HFF-Myc (cell line): ENCODE measurements at regions not wholly inside any gene's neighbourhood (a gene's known extent, or its start where the extent isn't known, plus 50 kb on each side); places are given as distances from the start of the nearest gene placed in this dataset.

ENCODE experiments used
- DNase-seq: peaks from one replicate; pipeline ENCODE4 v3.0.0-alpha.2; 2011; ENCODE audit warnings: low read depth; ENCODE audit errors: extremely low read depth
- H3K4me3 ChIP-seq: replicated peaks from 2 replicates; pipeline ENCODE4 v1.5.1; 2011; ENCODE audit warnings: low read depth, mild to moderate bottlenecking, control low read depth, low read length
- TF ChIP-seq, protein P1 (sequence below): IDR thresholded peaks from 2 replicates; pipeline ENCODE4 v1.5.1; 2012; ENCODE audit warnings: mild to moderate bottlenecking, low read depth, low read length, control low read depth; ENCODE audit errors: missing control alignments

DNA sequence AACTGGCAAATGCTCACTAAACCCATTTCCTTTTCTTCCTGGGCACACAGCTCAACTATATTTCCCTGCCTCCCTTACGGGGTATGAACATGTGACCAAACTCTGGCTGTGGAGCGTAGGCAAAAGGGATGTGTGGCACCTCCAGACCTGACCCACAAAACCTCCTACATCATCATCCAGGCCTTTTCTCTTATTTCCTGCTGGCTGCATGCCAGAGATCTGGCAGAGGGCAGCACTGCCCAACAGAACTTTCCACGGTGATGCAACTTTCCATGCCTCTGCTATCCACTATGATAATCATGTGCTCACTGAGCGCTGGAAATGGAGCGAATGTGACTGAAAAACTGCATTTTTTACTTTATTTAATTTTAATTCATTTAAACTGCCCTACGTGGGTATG is 99.6 kb upstream of the CACNA1E start:
- DNase-seq, result no peak
- TF ChIP-seq, protein P1, sequence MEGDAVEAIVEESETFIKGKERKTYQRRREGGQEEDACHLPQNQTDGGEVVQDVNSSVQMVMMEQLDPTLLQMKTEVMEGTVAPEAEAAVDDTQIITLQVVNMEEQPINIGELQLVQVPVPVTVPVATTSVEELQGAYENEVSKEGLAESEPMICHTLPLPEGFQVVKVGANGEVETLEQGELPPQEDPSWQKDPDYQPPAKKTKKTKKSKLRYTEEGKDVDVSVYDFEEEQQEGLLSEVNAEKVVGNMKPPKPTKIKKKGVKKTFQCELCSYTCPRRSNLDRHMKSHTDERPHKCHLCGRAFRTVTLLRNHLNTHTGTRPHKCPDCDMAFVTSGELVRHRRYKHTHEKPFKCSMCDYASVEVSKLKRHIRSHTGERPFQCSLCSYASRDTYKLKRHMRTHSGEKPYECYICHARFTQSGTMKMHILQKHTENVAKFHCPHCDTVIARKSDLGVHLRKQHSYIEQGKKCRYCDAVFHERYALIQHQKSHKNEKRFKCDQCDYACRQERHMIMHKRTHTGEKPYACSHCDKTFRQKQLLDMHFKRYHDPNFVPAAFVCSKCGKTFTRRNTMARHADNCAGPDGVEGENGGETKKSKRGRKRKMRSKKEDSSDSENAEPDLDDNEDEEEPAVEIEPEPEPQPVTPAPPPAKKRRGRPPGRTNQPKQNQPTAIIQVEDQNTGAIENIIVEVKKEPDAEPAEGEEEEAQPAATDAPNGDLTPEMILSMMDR, result no peak
- no peak overlapping the region for H3K4me3 ChIP-seq

DNA sequence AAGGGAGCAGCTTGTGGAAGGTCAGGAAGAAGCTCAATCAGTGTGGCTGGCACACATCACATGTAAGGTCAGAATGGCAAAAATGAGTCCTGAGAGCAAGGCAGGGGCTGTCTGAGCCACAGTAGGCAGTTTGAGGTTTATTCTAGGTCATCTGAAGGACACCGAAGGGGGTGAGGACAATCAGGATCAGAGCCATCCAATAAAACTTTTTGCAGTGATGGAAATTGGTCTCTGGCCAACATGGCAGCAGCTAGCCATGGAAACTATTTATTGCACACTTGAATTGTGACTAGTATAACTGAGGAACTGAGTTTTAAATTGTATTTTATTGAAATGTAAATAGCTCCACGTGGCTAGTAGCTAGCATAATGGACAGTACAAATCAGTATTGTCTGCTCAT is 97.0 kb upstream of the CACNA1E start:
- TF ChIP-seq, protein P1, result no peak
- H3K4me3 ChIP-seq, result no peak overlapping the region
- no peak for DNase-seq

DNA sequence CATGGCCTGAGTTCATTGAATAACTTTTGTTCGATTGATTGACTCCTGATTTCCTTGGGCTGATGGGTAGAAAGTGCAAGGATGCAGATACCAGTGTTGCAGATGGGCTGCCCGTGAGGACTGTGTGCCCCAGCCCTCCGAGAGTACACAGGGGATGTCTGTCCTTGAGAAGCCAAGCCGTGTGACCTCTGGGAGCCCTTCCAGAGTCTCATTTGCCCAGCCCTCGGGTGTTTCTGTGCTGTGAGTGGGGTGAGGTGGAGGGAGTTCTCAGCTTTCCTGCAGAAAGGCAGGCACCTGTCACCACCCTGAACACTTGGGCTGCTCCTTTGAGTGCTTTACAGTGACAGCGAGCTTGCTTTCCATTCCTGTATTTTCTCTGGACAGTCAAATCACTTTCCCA is 96.4 kb upstream of the CACNA1E start:
- no peak overlapping the region for H3K4me3 ChIP-seq
- no peak for DNase-seq
- TF ChIP-seq, protein P1, result no peak

DNA sequence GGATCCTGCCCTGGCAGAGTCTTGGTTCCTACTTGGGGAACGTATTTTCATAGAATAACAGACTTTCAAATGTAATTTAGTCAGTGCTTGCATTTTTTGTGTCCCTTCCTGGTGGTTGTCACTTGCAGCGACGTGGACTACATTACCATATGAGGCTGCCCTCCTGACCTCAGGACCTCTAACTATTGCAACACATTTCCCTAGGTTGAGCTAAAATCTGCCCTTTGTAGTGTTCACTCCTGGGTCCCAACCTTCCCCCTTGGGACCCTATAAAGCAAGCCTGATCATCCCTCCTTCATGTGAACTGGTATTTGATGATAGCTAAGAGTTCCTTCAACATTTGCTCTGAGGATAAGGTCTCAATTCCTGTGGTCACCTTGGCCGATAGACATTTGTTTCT is 95.6 kb upstream of the CACNA1E start:
- H3K4me3 ChIP-seq, result no peak overlapping the region
- TF ChIP-seq, protein P1, result no peak
- DNase-seq, result no peak

DNA sequence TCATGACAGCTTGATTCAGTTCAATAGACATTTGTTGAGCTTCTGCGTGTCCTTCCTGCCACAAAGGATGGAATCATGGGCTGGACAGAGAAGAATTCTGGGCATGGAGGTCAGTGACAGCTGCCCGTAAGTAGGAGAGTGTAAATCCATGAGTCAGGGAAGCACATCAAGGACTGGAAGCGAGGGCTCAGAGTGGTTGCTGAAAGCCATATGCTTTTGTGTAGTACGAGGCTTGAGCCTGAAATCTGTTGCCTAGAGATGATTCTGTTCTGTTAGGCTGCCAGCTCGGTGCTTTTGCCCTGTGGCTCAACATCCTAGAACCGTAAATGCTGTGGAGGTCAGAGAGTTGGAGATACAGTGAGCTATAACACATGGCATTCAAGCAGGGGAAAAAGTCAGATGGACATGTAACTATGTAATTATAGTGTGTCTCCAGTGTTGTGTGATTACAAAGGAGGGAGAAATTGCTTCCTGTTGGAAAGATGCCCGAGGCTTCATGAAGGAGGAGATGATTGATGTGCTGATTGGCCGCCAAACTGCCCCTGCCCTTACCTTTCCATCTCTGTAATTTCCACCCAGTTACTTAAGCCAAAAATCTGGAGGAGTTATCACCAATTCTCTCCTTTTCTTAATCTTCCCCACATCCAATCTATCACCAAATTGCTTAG is 92.8 kb upstream of the CACNA1E start:
- TF ChIP-seq, protein P1, result no peak
- no peak for DNase-seq
- no peak overlapping the region for H3K4me3 ChIP-seq

DNA sequence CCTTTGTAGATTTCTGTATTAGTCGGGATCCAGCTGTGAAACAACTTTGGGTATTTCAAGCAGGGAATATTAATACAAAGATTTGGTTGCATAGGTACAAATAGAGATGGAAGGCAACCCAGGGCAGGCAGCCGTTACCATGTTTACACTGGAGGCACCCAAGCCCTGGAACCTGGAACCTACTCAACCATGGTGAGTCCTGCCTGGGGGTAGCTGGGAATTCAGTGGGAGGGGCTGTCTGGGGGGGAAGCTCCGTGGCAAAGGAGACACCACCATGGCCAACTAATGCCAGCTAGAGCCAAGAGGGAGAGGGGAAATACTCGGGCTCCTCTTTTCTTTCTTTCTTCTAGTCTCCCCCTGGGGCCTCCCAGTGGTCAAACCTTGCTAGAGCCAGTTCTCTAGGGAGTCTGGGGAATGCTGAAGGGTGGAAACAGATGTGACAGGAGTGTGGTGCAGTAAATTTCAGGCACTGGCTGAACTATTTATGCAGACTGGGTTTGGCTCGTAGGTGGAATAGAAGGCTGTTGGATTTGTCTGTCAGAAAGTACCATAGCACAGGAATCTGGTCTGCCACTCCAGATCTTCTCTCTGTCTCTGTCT is 91.9 kb upstream of the CACNA1E start:
- DNase-seq, result no peak
- H3K4me3 ChIP-seq, result no peak overlapping the region
- TF ChIP-seq, protein P1, result no peak
